HG02571 (cell line): ENCODE measurements at regions not wholly inside any gene's neighbourhood (a gene's known extent, or its start where the extent isn't known, plus 50 kb on each side); places are given as distances from the start of the nearest gene placed in this dataset.
"Not testable (repeated sequence)": the region's sequence is repeated elsewhere in the genome, so short reads cannot be mapped to it uniquely, and the experiment has no call there.

ENCODE experiments used
- ATAC-seq: cut with Tn5 transposase; IDR thresholded peaks from one replicate; pipeline ENCODE4 v1.9.1; 2021; ENCODE audit warnings: mild to moderate bottlenecking, moderate library complexity; ENCODE audit not compliant: unreplicated experiment

- ATAC-seq, result no peak
Measured at GRCh38 chr17:83202002-83203000, 122.9 kb downstream of the METRNL start.

GRCh38 chr17:83203073-83203471 lies 123.7 kb downstream of the METRNL start:
- ATAC-seq, result no peak

GRCh38 chr17:83203472-83204221 lies 124.2 kb downstream of the METRNL start:
- no peak for ATAC-seq

GRCh38 chr17:83204230-83204725 lies 124.9 kb downstream of the METRNL start:
- no peak for ATAC-seq

GRCh38 chr17:83204736-83205386 lies 125.5 kb downstream of the METRNL start:
- ATAC-seq, result not testable (repeated sequence)

- ATAC-seq, result not testable (repeated sequence)
Measured at GRCh38 chr17:83205387-83206035, 126.1 kb downstream of the METRNL start.

- not testable (repeated sequence) for ATAC-seq
Measured at GRCh38 chr17:83206036-83206394, 126.6 kb downstream of the METRNL start.

- not testable (repeated sequence) for ATAC-seq
Measured at GRCh38 chr17:83206819-83207588, 127.6 kb downstream of the METRNL start.

GRCh38 chr17:83247001-83247400 lies 167.6 kb downstream of the METRNL start:
- not testable (repeated sequence) for ATAC-seq
